GM12892 (cell line): ENCODE measurements at regions not wholly inside any gene's neighbourhood (a gene's known extent, or its start where the extent isn't known, plus 50 kb on each side); places are given as distances from the start of the nearest gene placed in this dataset.

Experiments used
- POLR2A ChIP-seq: IDR thresholded peaks from 2 replicates; pipeline ENCODE4 v1.6.1; 2011; ENCODE audit warnings: low read depth, low read length, control low read depth
- TAF1 ChIP-seq: IDR thresholded peaks from 2 replicates; pipeline ENCODE4 v1.6.1; 2011; ENCODE audit warnings: low read depth, mild to moderate bottlenecking, control low read depth, low read length, borderline replicate concordance

GRCh38 chr7:18347170-18347569 lies 148.4 kb upstream of the HDAC9 start:
- TF ChIP-seq TAF1 (no peak), POLR2A (no peak)
